RCC 7860 (cell line): ENCODE measurements at regions not wholly inside any gene's neighbourhood (a gene's known extent, or its start where the extent isn't known, plus 50 kb on each side); places are given as distances from the start of the nearest gene placed in this dataset.
A peak's percentile ranks its signal among the peaks of the same experiment; 100 is the strongest.
"Not testable (repeated sequence)": the region's sequence is repeated elsewhere in the genome, so short reads cannot be mapped to it uniquely, and the experiment has no call there.

Experiments used
- DNase-seq: peaks from one replicate; pipeline ENCODE4 v3.0.0-alpha.2; 2015; ENCODE audit warnings: low spot score
- FAIRE-seq: peaks from 2 replicates; lab custom pipeline; 2012; peaks lifted over from hg19 to GRCh38; lab: Jason Lieb, UNC

GRCh38 chr4:123666486-123666885 is 269.9 kb downstream of the SPRY1 start:
- DNase-seq = no peak
- FAIRE-seq = no peak

GRCh38 chr4:123667496-123667895 is 270.9 kb downstream of the SPRY1 start:
- FAIRE-seq (no peak), DNase-seq (no peak)

GRCh38 chr4:123667991-123668390 is 271.4 kb downstream of the SPRY1 start:
- DNase-seq (no peak), FAIRE-seq (no peak)

GRCh38 chr4:123671636-123672404 is 275.2 kb downstream of the SPRY1 start:
- FAIRE-seq (peak; percentile 4), DNase-seq (no peak)

- FAIRE-seq (peak; percentile 50), DNase-seq (no peak)
Measured at GRCh38 chr4:123672987-123673386, 276.4 kb downstream of the SPRY1 start.

GRCh38 chr4:123673971-123674370 is 277.4 kb downstream of the SPRY1 start:
- FAIRE-seq (peak; percentile 76), DNase-seq (peak; percentile 25)

GRCh38 chr4:123674762-123675465 is 278.3 kb downstream of the SPRY1 start:
- DNase-seq (no peak), FAIRE-seq (no peak)

GRCh38 chr4:123675567-123675966 is 279.0 kb downstream of the SPRY1 start:
- FAIRE-seq (no peak), DNase-seq (no peak)

- FAIRE-seq (no peak), DNase-seq (no peak)
Measured at GRCh38 chr4:123676071-123676889, 279.7 kb downstream of the SPRY1 start.

- DNase-seq (no peak), FAIRE-seq (no peak)
Measured at GRCh38 chr4:123676890-123677229, 280.3 kb downstream of the SPRY1 start.

GRCh38 chr4:123682931-123683330 is 286.3 kb downstream of the SPRY1 start:
- no peak for FAIRE-seq
- DNase-seq = no peak

GRCh38 chr4:123684937-123685336 is 288.3 kb downstream of the SPRY1 start:
- DNase-seq, FAIRE-seq: not testable (repeated sequence)

GRCh38 chr4:123695531-123695930 is 298.9 kb downstream of the SPRY1 start:
- not testable (repeated sequence) for FAIRE-seq, DNase-seq

GRCh38 chr4:123696687-123697086 is 300.1 kb downstream of the SPRY1 start:
- FAIRE-seq = no peak

GRCh38 chr4:123698556-123698955 is 302.0 kb downstream of the SPRY1 start:
- FAIRE-seq = no peak
- no peak for DNase-seq

More at GRCh38 chr4:123696687-123697086, 300.1 kb downstream of the SPRY1 start:
- DNase-seq = no peak

GRCh38 chr4:123699880-123700771 is 303.5 kb downstream of the SPRY1 start:
- DNase-seq (no peak), FAIRE-seq (no peak)

GRCh38 chr4:123701131-123701575 is 304.6 kb downstream of the SPRY1 start:
- DNase-seq (no peak), FAIRE-seq (no peak)

- DNase-seq (no peak), FAIRE-seq (no peak)
Measured at GRCh38 chr4:123705419-123705818, 308.8 kb downstream of the SPRY1 start.

GRCh38 chr4:123706973-123707372 is 310.4 kb downstream of the SPRY1 start:
- DNase-seq (no peak), FAIRE-seq (no peak)

GRCh38 chr4:123708902-123709301 is 312.3 kb downstream of the SPRY1 start:
- no peak for FAIRE-seq
- DNase-seq = no peak
